GM20000 (cell line): ENCODE measurements at regions not wholly inside any gene's neighbourhood (a gene's known extent, or its start where the extent isn't known, plus 50 kb on each side); places are given as distances from the start of the nearest gene placed in this dataset.

ENCODE experiments used
- DNase-seq: peaks from one replicate; pipeline ENCODE4 v3.0.0; 2012; ENCODE audit warnings: low spot score
- CTCF ChIP-seq: IDR thresholded peaks from 2 replicates; pipeline ENCODE4 v1.5.1; 2012; ENCODE audit warnings: mild to moderate bottlenecking, control low read depth; ENCODE audit errors: extremely low read depth, missing control alignments

- DNase-seq: no peak
- TF ChIP-seq CTCF: no peak
These were observed 223.7 kb downstream of the ACKR3 start for GRCh38 chr2:236793023-236794011.

- no peak for DNase-seq
- TF ChIP-seq CTCF: no peak
These were observed 224.7 kb downstream of the ACKR3 start for GRCh38 chr2:236794176-236794957.

- no peak for TF ChIP-seq CTCF
- no peak for DNase-seq
These were observed 225.7 kb downstream of the ACKR3 start for GRCh38 chr2:236795169-236795860.

GRCh38 chr2:236795861-236796219, 226.2 kb downstream of the ACKR3 start:
- no peak for TF ChIP-seq CTCF
- DNase-seq: no peak

- DNase-seq: no peak
- no peak for TF ChIP-seq CTCF
These were observed 226.6 kb downstream of the ACKR3 start for GRCh38 chr2:236796236-236796635.

GRCh38 chr2:236797411-236797810, 227.8 kb downstream of the ACKR3 start:
- TF ChIP-seq CTCF: no peak
- no peak for DNase-seq
